ENCODE measurements at regions not wholly inside any gene's neighbourhood (a gene's known extent, or its start where the extent isn't known, plus 50 kb on each side); places are given as distances from the start of the nearest gene placed in this dataset.

GRCh38 chr2:12302140-12302539, 414.6 kb upstream of the TRIB2 start:
- TF ChIP-seq, protein P1, sequence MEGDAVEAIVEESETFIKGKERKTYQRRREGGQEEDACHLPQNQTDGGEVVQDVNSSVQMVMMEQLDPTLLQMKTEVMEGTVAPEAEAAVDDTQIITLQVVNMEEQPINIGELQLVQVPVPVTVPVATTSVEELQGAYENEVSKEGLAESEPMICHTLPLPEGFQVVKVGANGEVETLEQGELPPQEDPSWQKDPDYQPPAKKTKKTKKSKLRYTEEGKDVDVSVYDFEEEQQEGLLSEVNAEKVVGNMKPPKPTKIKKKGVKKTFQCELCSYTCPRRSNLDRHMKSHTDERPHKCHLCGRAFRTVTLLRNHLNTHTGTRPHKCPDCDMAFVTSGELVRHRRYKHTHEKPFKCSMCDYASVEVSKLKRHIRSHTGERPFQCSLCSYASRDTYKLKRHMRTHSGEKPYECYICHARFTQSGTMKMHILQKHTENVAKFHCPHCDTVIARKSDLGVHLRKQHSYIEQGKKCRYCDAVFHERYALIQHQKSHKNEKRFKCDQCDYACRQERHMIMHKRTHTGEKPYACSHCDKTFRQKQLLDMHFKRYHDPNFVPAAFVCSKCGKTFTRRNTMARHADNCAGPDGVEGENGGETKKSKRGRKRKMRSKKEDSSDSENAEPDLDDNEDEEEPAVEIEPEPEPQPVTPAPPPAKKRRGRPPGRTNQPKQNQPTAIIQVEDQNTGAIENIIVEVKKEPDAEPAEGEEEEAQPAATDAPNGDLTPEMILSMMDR (conservative IDR thresholded peaks at IDR 0.05; ENCODE audit: low read length), result no peak
- TF ChIP-seq EZH2phosphoT487 (IDR thresholded peaks at IDR 0.05; ENCODE audit: borderline replicate concordance, low read depth, low read length), result no peak
- H3K9me2 ChIP-seq (ENCODE audit: insufficient read depth, low read length), result no peaks in the 10 kb centered on the region
- H3K36me3 ChIP-seq (ENCODE audit: insufficient read depth, low read length), result no peaks in the 10 kb centered on the region
- no peak overlapping the region for H3K27ac ChIP-seq (ENCODE audit: low read depth, low read length, poor library complexity, severe bottlenecking)
- H3K9me3 ChIP-seq (ENCODE audit: low read length), result no peaks in the 10 kb centered on the region
- no peaks in the 10 kb centered on the region for H3K79me2 ChIP-seq (ENCODE audit: insufficient read depth, low read depth, low read length)
- H3K4me2 ChIP-seq (ENCODE audit: low read length), result no peak overlapping the region
- no peak overlapping the region for H3K4me3 ChIP-seq (ENCODE audit: low read depth, low read length, poor library complexity, severe bottlenecking)
- no peaks in the 10 kb centered on the region for H3K4me1 ChIP-seq (ENCODE audit: insufficient read depth, low read length, poor library complexity, severe bottlenecking)
- BruUV-seq (replicated peaks), result no TSS peak
- no peak for DNase-seq (ENCODE audit: low spot score)
- no peaks in the 10 kb centered on the region for H4K20me1 ChIP-seq (ENCODE audit: insufficient read depth, low read length)
- intact Hi-C loops (cut with micrococcal nuclease; ENCODE audit: unreplicated experiment), result no loop called here
- ChIA-PET CTCF (ENCODE audit: unreplicated experiment) (no interaction called here), POLR2A (interaction anchor here (0.6 kb wide), 1 partner anchor 185 kb away, joined by 3 read pairs; no protein-coding TSS in a partner anchor)
- H2AFZ ChIP-seq (ENCODE audit: low read length), result no peak overlapping the region

- intact Hi-C loops (cut with micrococcal nuclease; ENCODE audit: unreplicated experiment), result no loop called here
- Histone ChIP-seq H3K4me2 (ENCODE audit: low read length) (no peak overlapping the region), H2AFZ (ENCODE audit: low read length) (no peak overlapping the region), H3K9me2 (ENCODE audit: insufficient read depth, low read length) (no peaks in the 10 kb centered on the region), H3K9me3 (ENCODE audit: low read length) (no peaks in the 10 kb centered on the region), H3K27ac (ENCODE audit: low read depth, low read length, poor library complexity, severe bottlenecking) (no peak overlapping the region), H3K79me2 (ENCODE audit: insufficient read depth, low read depth, low read length) (no peaks in the 10 kb centered on the region), H3K4me3 (ENCODE audit: low read depth, low read length, poor library complexity, severe bottlenecking) (no peak overlapping the region), H3K4me1 (ENCODE audit: insufficient read depth, low read length, poor library complexity, severe bottlenecking) (no peaks in the 10 kb centered on the region), H4K20me1 (ENCODE audit: insufficient read depth, low read length) (no peaks in the 10 kb centered on the region), H3K36me3 (ENCODE audit: insufficient read depth, low read length) (no peaks in the 10 kb centered on the region)
- ChIA-PET CTCF (ENCODE audit: unreplicated experiment) (no interaction called here), POLR2A (no interaction called here)
- no peak for DNase-seq (ENCODE audit: low spot score)
- TF ChIP-seq, protein P1 (conservative IDR thresholded peaks at IDR 0.05; ENCODE audit: low read length), result no peak
- no peak for TF ChIP-seq EZH2phosphoT487 (IDR thresholded peaks at IDR 0.05; ENCODE audit: borderline replicate concordance, low read depth, low read length)
- no TSS peak for BruUV-seq (replicated peaks)
Observed at GRCh38 chr2:12302691-12303090, 414.0 kb upstream of the TRIB2 start.

DNA sequence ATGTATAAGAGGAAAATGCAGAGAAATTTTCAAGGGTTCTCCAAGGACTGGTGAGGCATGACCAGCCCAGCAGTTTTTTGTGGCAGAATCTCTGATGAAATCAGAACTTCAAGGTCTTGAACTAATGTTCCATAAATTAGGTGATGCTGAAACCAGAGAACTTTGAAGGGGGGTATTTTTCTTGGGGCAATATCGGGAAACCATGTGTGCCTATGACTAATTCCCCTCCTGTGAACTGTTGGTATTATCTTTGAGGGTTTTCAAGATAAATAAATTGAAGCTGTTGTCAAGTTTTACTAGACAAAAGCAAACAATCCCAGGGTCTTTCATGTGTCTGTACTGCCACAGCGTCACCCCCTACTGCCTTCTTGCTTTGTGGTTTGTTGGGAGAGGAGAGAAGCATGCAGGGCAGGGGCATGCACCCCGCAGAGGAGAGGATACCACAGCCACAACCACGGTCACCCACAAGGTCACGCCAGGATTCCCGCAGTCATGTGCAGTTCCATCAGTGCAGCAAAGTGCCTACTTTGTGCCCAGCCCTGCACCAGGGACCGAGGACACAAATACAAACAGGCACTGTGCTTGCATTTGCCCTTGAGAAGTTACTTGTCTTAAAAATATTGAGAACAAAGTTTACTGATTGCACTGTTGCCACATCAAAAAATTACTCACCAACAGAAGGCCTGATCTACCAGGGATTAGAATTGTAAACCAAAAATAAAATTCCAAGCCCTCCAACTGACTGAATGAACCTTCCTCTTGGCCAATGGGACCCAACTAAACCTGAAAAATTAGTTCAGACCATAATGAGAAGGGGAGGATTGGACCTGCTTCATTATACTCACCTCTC, 413.3 kb upstream of the TRIB2 start:
- no peak overlapping the region for H3K4me2 ChIP-seq (ENCODE audit: low read length)
- no peak for TF ChIP-seq EZH2phosphoT487 (IDR thresholded peaks at IDR 0.05; ENCODE audit: borderline replicate concordance, low read depth, low read length)
- TF ChIP-seq, protein P1 (conservative IDR thresholded peaks at IDR 0.05; ENCODE audit: low read length), result no peak
- CTCF ChIA-PET (ENCODE audit: unreplicated experiment), result no interaction called here
- no peak overlapping the region for H3K27ac ChIP-seq (ENCODE audit: low read depth, low read length, poor library complexity, severe bottlenecking)
- no peaks in the 10 kb centered on the region for H3K4me1 ChIP-seq (ENCODE audit: insufficient read depth, low read length, poor library complexity, severe bottlenecking)
- no TSS peak for BruUV-seq (replicated peaks)
- no peaks in the 10 kb centered on the region for H3K9me3 ChIP-seq (ENCODE audit: low read length)
- H2AFZ ChIP-seq (ENCODE audit: low read length), result no peak overlapping the region
- H3K79me2 ChIP-seq (ENCODE audit: insufficient read depth, low read depth, low read length), result no peaks in the 10 kb centered on the region
- POLR2A ChIA-PET, result interaction anchor here (0.8 kb wide), 1 partner anchor 64 kb away, joined by 3 read pairs; no protein-coding TSS in a partner anchor
- no peaks in the 10 kb centered on the region for H3K36me3 ChIP-seq (ENCODE audit: insufficient read depth, low read length)
- H4K20me1 ChIP-seq (ENCODE audit: insufficient read depth, low read length), result no peaks in the 10 kb centered on the region
- H3K9me2 ChIP-seq (ENCODE audit: insufficient read depth, low read length), result no peaks in the 10 kb centered on the region
- intact Hi-C loops (cut with micrococcal nuclease; ENCODE audit: unreplicated experiment), result no loop called here
- no peak overlapping the region for H3K4me3 ChIP-seq (ENCODE audit: low read depth, low read length, poor library complexity, severe bottlenecking)
- no peak for DNase-seq (ENCODE audit: low spot score)
